Activated CD8-positive, alpha-beta memory T cell treated with anti-CD3 and anti-CD28 coated beads, Interleukin-2, amount 50 U/mL, for 1 hour (primary cell): ENCODE measurements at regions not wholly inside any gene's neighbourhood (a gene's known extent, or its start where the extent isn't known, plus 50 kb on each side); places are given as distances from the start of the nearest gene placed in this dataset.
"Not testable (repeated sequence)": the region's sequence is repeated elsewhere in the genome, so short reads cannot be mapped to it uniquely, and the experiment has no call there.

Experiments used
- DNase-seq: peaks from one replicate; pipeline ENCODE4 v3.0.0-alpha.2; 2020; ENCODE audit errors: extremely low read depth

DNA sequence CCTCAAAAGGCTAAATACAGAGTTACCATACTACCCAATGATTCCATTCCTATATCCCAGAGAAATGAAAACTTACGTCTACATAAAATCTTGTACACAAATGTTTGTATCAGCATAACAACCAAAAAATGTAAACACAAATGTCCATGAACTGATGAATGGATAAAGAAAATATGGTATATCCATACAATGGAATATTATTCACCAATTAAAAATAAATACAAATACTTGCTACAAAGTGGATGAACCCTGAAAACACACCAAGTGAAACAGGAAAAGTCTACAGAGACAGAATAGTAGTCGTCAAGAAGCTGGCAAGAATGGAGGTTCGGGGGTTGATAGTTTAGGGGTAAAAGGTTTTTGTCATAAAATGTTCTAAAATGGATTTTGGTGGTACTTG is 54.0 kb upstream of the ANKRD28 start:
- DNase-seq = no peak

DNA sequence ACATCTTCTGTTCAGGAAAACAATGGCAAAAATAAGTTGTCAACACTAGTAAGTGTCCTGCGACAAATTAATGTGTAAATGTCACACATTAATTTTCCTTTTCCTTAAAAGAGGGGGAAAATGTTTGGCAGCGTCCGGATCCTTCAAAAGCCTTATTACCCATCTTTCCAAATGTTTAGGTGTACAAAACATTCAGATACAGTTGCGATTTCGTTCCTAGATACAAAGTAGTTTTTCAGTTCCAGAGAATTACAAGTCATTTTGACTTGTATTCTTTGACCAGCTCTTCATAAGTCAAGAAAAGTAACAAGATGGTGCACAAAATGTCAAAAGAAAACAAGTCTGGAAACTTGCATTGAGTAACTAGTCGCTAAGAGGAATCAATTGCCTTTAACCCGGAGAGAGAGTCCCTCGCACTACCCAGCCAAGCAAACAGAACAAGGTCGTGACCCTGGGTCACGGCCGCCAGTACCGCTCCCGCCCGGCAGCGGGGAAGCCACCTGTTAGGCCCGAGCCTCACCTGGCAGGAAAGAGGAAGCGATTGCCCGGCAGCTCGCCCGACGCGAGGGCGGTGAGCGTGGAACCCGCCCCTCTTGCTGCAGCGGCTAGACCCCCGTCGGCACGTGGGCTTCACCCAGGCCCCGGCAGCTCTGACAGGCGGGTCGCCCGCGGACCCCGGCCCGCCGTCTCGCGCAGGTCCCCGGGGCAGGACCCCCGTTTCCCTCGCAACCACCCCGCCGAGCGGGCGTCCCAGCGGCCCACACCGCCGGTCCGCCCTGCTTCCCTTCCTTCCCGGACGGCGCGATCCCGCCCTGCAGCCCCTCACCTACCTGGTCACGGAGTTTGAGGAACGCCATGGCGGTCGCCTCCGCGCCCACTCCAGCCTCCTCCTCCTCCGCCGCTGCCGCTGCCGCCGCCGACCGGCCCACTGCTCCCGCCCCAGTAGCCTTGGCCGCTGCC is 61.0 kb upstream of the ANKRD28 start:
- DNase-seq = peak; percentile 10

DNA sequence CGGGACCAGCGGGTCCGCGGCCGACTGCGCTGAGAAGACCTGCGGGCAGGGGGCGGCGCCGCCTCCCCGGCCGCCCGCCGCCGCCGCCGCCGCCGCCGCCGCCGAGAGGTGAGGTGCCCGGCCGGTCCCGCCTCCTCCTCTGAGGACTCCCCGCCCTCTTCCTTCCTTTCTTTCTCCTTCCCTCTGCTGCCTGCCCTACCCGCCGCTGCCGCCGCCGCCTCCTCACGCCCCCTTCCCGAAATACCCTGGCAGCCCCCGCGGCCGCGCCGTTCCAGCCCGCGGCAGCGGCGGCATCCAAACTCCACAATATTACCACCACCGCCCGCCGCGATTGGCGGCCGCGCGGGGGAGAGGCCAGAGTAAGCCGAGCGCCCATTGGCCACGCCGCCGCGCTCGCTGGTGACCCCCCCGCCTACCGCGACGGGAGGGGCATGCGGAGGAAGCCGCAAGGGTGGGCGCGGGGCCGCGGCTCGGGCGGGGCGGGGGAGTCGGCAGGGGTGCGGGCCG is 61.8 kb upstream of the ANKRD28 start:
- peak; percentile 20 for DNase-seq

DNA sequence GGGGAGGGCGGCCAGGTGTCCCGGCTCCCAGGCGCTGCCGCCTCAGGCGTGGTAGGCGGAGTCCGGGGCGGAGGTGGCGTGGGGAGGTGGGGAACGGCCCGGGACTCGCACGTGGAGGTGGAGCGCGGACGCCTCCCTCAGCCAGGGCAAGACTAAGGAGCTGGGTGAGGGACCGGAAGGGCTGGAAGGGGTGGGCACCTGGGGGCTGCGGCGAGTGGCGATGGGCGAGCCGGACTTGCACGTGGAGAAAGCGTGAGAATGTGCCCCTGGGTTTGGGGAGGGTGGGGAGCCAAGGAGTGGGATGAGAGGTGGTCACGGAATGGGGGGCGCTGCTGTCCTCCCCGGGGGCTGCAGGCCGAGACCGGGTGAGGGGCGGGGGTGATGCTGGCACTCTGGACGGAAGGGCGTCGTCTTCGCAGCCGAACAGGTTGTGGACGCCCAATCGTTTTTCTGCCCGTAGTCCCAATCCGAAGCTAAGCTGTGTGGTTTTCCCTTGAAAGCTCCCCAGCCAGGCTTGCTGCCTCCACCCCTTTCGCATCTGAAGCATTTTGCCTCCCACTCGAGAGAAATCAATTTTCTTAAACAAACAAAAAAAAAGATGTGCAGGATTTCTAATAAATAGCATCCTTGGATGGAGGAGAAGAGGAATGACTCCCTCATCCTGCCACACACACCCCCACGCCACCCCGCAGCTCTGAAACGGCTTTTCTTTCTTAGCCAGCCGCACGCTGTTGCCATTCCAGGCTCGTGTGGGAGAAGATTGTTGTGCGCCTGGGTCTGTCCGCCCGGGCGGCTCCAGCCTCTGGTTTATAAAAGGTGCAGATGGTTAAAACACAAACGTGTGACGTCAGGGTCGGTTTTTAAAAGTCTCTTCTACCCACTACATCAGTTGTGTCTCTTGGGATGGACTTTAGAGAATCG is 62.5 kb upstream of the ANKRD28 start:
- DNase-seq = no peak

DNA sequence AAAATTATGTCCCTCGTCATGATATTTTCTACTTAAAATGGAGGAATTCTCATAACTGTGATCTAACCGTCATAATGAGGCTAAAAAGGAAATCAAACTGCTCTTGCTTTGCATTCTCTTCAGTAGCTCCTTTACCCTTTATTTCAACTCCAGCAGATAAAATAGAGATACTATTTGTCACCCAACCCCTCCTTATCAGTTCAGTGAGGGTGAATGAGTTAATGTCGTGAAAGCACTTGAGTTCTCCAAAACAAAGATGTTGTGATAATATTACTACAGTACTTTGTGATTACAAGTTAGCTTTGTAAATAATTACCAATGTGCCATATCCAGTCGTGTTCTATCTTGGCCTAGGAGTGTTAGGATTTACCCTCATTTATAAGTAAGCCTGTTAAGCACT is 63.4 kb upstream of the ANKRD28 start:
- DNase-seq = no peak

DNA sequence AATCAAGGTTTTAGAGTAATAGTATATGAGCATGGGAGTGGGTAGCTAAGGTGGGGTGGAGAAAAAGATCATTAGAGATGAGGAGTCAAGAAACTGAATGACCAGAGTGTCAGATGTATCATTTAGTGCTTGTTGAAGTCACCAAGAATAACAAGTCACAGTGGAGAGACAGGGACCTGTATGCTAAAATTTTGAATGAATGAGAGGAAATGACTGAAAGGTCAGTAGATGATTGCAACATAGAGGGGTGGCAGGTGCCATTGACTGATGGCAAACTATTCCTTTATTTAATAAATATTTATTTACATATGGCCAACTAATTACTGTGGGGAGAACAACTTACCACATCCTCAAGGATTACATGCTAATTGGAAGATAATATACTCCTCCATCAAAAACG is 75.0 kb upstream of the ANKRD28 start:
- no peak for DNase-seq

DNA sequence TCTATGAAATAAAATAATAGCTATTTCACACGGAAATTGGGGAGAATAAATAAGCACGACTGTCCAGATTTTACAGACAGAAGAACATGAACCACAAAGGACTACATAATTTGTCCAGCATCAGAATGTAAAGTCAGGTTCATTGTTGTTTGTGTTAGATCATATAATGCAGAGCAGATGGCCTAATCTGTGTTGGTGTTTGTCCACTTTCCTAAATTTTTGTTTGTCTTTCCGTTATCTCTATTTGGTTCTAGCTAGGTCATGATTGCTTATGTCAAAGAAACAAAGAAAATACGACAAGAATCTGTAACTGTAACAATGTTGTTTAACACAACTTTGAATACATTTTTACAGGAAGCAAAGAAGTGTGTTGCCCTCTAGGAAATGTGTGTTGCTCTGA is 75.6 kb upstream of the ANKRD28 start:
- no peak for DNase-seq

DNA sequence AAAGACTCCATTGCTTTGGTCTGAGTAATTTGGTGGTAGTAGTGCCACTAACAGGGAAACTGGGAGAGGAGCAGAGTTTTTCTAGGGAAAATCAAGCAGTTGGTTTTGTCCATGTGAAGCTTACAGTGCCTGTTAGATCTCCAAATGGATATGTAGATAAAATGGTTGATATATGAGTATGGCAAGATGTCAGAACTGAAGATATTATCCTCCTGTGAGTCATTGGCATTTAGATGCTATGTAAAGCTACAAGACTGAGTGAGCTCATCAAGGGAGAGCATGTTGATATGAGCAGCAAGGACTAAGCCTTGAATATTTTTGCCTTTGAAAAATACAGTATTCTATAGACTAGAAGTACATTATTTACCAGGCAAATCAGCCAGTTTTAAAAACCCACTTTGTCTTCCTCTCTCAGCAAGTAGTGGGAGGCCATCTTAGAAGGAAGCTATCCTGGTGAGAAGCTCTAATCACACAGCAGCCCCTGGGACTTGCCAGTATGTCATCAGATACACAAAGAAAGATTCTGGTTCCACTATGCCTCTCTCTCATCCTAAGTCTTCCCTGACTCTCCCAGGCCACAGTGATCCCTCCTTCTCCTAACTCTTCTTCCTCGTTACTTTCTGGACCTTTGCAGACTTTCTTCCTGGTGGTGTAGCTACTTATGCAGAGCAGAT is 77.4 kb upstream of the ANKRD28 start:
- DNase-seq = no peak

DNA sequence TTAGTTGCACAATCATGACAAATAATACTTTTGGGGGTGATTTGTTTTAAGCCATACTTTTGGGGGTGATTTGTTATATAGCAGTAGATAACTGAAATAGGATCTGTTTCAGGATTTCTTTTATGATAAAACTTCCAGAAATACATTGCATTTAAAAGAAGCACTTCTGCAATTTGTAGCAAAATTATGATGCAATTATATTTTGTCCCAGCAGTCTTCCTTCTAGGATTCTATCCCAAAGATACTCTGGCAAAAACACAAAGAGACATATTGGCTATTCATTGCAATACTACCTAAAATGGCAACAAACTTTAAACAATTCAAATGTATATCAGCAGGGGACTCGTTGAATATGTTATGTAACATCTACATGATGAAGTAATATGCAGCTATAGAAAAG is 78.9 kb upstream of the ANKRD28 start:
- DNase-seq = no peak

DNA sequence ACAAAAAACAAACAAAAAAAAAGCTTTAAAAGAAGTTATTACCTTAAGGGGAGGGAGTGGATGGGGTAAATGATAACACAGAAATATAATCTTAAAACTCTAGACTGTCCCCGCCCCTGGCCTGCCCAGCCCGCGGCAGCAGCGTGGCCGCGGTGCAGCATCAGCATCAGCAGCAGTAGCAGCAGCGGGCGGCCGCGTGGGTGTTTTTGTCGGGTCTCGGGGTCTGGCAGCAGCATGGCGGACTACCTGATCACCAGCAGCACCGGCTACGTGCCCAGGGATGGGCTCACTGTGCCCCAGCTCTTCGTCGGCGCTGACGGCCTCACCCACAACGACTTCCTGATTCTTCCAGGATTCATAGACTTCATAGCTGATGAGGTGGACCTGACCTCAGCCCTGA is 80.0 kb upstream of the ANKRD28 start:
- DNase-seq = no peak

DNA sequence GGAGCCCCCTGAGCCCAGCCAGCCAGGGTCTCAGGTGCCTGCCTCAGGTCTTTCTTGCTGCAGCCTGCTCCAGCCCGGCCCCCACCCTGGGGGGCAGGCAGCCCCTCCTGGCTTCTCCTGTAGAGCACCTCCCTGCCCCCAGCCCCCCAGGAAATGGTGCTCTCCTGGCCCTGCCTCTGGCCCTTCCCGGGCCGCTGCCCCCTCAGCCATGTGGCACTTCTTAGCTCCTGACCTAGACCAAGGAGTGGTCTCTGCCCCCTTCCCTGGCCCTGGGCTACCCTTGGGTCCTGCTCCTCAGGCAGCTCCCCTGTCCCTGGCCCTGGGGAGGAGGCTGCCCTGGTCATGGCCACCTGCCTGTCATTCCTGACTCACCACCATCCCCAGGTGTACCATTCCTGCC is 82.0 kb upstream of the ANKRD28 start:
- DNase-seq = not testable (repeated sequence)

DNA sequence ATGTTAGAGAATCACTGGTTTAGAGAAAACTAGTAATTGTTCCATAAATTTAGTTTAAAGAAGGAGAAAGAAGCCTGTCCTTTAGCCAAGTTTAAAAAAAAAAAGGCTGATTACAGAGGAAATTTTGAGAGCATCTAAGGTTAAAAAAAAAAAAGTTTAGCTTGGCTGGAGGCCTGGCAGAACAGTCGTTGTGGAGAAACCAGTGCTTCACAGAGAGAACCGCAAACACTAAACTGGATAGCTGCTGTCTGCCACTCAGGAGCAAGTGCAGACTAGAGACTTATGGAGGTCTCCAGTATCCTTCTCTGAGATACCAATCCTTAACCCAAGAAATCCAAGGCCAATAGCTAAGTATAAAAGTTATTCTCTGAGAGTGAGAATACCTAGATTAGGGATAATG is 84.8 kb upstream of the ANKRD28 start:
- DNase-seq = no peak

DNA sequence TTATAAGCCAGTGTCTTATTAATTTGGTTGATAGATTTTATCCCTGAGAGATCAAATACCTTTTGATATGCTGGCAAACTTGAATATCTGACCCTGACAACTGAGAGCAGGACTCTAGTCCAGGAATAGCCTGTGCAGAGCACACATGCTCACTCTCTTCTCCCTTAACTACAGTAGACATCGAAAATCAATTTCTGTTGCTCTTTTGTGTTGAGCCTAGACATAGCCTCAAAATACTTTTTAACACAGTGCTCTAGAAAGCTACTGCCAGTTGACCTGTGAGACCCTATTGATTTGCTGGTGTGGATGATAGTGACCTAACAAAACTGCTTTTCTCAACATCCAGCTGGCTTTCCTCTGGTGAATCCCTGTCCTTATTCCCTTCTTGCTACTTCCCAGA is 86.4 kb upstream of the ANKRD28 start:
- DNase-seq = no peak

DNA sequence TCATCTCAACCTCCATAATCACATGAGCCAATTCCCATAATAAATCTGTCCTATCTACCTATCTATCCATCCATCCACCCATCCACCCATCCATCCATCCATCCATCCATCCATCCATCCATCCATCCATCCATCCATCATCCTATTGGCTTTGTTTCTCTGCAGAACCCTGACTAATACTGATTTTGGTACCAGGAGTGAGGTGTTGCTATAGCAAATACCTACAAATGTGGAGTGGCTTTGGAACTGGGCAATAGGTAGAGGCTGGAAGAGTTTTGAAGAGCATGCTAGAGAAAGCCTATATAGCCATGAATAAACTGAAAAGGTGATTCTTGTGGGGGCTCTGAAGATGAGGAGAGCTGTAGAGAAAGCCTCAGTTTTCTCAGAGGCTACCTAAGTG is 88.7 kb upstream of the ANKRD28 start:
- no peak for DNase-seq

DNA sequence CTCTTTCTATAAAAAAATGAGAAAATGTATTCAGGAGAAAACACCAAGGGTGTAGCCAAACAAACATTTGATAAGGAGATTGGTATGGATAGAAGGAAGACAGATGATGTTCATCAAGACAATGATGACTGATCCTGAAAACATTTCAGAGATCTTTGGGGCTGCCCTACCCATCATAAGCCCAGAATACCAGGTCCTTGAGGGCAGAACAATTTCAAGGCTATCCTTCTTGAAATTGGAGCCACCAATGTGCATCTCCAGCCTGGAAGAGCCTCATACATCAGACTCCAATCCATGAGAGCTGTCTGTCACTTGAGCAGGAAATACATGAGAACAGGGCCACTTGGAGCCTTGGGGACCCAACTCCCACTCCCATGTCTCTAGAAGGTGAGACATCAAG is 89.5 kb upstream of the ANKRD28 start:
- no peak for DNase-seq

DNA sequence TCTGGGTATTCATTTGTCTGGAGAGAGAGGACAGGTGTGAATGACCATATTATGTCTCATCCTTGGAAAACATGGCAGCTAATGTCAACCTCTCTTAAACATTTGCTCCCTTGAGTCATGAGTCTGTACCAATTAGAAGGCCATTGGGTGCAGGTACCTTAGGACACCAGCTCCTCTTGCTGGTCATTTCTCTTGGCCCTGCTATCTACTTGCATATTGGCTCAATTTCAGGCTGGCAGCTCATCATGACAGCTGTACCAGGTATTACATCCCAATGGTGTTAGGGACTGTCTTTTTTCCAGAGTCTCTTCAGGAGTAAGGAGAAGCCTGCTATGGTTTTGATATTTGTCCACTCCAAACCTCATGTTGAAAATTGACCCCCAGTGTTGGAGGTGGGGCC is 92.2 kb upstream of the ANKRD28 start:
- DNase-seq = no peak

DNA sequence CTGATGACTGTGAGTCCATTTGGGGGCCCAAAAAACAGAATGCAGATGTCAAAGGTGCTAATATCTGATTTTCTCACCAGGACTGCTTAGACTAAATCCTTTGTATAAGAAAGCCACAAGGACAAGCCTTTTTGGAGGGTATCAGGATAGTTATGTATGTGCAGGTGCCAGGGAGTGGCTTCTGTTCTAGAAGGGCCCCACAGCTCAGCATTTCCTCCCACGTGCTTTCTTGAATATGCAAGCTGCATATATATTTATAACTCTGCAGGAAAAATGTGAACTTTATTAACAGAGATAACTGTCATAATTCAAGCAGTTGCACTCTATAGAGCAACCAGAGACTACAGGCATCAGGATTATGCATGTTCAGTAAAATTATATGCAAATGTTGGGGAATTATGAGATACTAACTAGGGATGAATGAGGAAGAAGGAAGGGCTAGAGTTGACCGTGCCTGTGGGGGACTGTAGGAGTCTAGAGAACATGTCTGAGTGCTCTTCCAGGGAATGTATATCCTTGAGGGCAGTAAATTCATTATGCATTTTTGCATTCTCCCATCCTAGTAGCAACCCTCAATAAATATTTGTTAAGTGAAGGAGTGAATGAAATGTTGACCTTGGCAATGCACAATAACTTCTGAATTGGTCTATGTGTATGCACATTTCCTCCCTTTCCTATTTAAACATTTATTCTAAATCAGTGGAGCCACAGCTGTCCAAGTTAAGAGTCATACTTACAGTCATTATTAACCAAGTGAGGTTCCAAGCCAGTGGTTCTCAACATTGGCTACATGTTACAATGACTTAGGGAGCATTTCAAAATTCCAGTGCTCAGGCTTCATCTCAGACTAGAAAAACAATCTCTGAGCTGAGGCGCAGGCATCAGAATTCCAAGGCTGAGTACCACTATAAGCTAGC is 94.8 kb upstream of the ANKRD28 start:
- no peak for DNase-seq

DNA sequence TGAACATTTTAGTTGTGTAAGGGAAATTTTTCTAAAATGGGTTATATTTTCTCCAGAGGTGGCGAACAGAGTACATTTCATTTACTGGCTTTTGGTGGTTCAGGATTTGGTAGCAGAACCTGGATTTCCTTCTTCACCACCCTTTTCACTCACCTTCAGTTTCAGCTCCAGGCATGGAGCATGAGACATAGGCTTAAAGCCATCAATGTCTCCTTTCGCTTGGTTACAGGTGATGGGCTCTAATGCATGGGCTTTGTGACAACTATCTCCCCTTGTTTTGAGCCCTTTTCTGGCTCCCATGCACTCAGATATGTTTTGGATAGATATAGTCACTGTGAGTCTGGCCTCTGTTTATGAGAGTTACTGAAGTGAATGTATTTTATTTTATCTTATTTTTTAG is 96.6 kb upstream of the ANKRD28 start:
- DNase-seq = no peak

DNA sequence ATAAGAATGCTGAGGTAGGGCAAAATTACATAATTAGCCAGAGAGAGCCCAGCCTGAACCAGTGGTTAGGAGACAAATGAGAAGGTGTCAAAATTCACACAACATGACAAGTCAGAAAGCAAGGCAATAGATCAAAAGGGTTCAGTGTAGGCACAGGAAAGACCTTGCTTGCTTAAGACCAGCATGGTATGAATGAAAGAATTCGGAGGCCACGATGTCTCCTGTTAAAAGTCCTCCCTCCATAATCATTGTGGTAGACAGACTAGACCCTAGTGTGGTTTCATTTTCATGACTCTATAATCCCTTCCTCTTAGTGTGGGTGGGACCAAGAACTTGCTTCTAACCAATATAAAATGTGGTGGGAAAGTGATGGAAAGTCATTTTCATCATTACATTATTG is 98.7 kb upstream of the ANKRD28 start:
- no peak for DNase-seq

DNA sequence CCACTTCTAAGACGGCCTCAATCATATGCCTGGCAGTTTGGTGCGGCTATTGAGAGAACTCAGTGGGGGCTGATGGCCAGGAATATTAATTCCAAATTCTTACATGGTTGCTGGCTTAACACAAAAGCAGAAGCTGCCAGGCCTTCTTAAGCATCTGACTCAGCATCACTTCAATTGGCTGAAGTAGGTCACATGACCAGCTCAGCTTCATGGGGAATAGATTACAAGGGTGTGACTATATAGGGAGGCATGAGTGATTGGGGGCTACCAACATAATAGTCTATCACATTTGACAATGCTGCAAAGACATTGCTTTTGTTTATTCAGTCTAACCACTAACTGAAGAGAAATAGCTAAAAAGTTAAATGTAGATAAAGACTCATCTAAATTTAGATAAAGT is 101.6 kb upstream of the ANKRD28 start:
- no peak for DNase-seq

DNA sequence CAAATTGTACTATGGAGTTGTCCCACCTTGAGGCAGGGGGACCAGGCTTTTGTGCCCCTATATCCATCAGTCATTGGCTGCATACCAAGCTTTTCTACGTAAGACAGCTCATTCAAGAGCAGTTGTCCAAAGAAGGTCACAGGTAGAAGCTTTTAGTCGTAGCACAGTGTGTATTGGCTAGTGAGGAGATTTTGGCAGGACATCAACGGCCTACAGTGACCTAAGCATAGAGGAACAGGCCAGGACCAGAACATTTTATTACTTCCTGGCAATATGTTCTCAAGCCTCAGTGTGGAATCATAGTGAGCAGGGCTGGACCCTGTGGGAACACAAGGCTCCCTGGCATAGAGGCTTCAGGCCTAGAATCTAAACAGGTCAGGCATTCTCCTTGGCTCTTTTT is 105.4 kb upstream of the ANKRD28 start:
- DNase-seq = no peak
